ENCODE measurements at regions not wholly inside any gene's neighbourhood (a gene's known extent, or its start where the extent isn't known, plus 50 kb on each side); places are given as distances from the start of the nearest gene placed in this dataset.

DNA sequence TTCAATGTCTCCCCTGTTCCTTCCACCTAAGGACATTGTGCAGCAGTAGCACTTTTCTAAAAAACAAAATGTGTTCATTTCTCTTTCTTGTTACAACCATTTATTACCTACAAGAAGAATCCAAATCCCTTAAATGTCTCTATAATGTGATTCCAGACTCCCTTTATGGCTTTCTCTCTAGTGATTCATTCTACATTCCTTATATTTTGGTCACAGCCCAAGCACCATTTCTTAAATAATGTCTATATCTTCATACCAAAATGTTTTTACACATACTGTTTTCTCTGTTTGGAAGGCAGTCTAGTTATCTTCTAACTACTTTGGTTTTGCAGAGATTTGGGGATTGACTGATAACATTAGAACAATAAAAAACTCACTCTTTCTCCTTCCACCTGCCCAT is 1037.3 kb upstream of the FLRT2 start:
- TF ChIP-seq, protein P1, sequence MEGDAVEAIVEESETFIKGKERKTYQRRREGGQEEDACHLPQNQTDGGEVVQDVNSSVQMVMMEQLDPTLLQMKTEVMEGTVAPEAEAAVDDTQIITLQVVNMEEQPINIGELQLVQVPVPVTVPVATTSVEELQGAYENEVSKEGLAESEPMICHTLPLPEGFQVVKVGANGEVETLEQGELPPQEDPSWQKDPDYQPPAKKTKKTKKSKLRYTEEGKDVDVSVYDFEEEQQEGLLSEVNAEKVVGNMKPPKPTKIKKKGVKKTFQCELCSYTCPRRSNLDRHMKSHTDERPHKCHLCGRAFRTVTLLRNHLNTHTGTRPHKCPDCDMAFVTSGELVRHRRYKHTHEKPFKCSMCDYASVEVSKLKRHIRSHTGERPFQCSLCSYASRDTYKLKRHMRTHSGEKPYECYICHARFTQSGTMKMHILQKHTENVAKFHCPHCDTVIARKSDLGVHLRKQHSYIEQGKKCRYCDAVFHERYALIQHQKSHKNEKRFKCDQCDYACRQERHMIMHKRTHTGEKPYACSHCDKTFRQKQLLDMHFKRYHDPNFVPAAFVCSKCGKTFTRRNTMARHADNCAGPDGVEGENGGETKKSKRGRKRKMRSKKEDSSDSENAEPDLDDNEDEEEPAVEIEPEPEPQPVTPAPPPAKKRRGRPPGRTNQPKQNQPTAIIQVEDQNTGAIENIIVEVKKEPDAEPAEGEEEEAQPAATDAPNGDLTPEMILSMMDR (IDR thresholded peaks at IDR 0.05) = no peak
- TF ChIP-seq EP300 (IDR thresholded peaks at IDR 0.05) (no peak), POLR2AphosphoS5 (IDR thresholded peaks at IDR 0.05) (no peak)

All from upper lobe of left lung (tissue), 4 donors.